Stimulated activated CD4-positive, alpha-beta T cell treated with anti-CD3 and anti-CD28 coated beads, Interleukin-15, amount 100 ng/mL, for 24 hours (primary cell): ENCODE measurements at regions not wholly inside any gene's neighbourhood (a gene's known extent, or its start where the extent isn't known, plus 50 kb on each side); places are given as distances from the start of the nearest gene placed in this dataset.
"Not testable (repeated sequence)": the region's sequence is repeated elsewhere in the genome, so short reads cannot be mapped to it uniquely, and the experiment has no call there.

ENCODE experiments used
- DNase-seq: peaks from one replicate; pipeline ENCODE4 v3.0.0-alpha.2; 2020

DNA sequence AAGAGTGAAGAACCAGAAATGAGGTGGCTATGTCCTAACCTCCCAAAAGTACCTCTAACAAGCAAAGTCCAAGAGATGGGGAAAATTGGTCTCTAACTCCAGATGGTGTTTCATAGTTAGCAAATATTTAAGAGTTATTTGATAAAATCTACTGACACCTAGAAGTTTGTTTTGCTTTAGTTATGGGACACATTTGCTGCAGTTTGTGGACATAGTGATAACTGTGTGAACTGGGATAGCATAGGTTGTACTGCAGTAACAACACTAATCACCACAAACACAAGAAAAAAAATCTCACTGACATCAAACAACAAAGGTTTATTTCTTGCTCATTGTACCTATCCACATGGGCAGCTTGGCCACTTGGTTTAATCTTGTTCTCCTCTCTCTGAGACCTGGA is 965.0 kb upstream of the SPRY2 start:
- DNase-seq, result no peak

DNA sequence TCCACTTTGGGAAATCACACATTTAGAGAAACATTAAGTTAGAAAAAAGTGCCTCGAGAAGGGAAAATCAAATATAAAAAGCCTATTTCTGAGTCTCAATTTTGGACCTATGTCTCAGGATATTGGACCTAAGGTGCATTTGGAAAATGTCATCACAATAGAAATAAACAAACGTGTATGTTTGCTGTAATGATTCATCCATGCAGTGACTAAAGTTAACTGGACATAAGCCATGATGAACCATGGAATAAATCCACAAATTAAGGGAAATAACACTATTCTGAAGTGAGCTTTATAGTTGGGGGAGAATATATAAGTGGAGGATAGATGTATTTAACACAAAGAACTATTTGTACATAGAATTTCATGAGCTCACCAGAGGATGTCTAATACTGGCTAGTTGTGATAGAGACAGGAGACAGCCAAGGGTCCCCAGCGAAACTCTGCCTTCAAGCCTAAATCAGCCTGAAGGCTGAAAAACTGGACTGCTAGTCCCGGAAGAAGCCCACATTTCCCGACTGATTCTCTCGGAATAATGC is 963.3 kb upstream of the SPRY2 start:
- no peak for DNase-seq

DNA sequence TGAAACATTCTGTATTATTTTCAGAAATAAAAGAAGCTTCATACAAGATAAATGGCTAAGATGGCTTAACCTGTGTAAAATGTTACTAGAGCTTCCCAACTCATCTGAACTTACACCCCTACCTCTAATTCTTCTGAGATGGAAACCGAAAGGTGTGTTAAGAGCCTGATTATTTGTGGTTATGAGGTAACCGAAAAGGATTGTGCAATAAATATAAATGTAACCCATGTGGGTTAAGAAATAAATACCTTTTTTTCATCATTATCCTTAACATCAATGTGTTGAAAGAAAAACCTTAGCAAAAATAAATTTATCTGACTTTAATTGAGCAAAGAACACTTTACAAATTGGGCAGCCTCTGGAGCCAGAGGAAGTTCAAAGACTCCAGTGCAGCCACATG is 961.8 kb upstream of the SPRY2 start:
- no peak for DNase-seq

DNA sequence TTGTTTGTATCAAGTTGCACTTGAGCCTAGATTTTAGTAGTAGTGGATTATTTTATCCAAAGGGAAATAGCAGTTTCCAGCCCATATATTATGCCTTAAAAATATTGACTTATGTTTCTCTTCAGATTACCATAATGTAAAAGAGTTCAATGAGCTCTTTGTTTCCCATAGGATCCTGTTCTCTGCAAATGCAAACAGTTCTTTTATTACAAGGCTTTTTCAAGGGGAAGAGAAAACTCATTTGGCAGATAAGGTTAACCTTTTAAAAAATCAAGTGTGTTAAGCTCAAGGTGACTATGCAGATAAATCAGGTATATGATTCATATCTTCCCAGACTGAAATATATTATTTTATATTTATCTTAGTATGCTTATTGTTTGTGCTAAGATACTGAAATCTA is 961.2 kb upstream of the SPRY2 start:
- no peak for DNase-seq

DNA sequence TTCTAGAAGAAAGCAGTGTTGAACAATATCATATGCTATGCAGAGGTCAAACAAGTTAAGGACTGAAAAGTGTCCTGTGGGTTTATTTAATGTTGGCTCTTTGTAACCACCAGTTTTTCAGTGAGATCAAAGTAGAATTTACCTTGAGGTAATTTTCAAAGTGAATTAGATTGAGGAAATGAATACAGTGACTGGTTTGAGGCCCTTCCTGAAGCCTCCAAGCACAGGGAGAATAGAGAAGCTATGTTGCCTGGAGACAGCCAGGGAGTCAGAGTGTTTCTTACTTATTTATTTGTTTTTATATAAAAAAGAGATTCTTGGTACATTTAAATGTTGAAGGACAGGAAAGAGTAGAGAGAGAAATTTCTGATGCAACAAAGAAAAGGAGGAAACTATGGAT is 954.3 kb upstream of the SPRY2 start:
- DNase-seq, result no peak

DNA sequence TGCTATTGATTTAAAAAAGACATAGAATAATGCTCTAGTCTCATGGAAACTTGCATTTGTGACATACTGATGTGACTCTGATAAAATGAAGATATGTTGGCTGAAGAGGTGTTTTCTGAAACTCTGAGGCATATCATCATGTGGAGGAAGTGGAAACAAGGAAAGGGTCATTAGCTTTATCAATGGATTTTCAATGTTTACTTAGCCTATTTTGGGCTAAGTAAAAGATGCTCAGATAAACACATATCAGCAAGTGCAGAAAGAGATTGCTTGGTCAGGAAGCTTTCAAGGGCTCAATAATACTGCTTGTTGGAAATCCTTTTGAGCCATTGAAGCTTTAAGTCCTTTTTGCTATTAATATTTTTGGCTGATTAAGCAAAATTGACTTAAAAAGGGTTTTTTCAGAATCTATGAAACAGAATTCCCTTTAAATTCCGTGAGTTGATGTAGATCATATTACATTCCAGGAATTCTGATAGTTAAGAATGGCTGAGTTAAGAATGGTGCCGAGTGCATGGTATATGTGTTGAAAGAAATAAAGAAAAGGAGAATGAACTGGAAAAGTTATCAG is 952.8 kb upstream of the SPRY2 start:
- DNase-seq, result no peak

DNA sequence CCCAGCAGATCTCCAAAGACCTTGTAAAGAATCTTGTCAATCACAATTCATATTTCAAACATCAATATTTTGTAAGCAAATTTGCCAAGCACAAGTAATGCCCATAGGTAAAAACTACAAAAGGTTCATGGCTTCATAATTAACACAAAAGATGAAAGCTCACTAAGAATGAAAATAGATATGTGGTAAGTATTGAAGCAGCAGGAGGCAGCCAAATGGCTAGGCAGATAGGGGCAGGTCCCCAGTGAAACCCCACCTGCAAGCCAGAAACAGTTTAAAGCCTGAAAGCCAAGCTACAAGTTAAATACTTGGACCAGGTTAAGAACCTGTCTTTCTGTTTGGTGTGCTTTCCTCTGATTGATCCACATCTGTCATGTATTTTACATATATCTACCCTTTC is 942.6 kb upstream of the SPRY2 start:
- DNase-seq, result no peak

DNA sequence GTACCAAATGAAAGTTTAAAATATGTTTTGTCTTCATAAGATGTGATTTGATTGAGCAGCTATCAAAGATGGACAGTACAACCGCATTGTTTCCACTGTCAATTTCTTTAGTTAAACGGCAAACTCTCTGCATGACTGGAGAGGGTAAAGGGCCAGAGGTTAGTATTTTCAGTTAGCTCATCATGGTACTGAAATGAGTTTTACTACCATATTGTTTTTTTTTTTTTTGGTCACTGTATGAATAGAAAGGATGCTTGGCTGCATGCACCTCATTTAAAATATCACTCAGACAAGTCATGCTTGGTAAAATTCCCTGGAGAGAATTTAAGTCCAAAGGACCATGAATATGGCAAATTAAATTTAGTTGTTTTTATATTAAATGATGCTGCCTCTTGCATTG is 942.1 kb upstream of the SPRY2 start:
- DNase-seq, result no peak

DNA sequence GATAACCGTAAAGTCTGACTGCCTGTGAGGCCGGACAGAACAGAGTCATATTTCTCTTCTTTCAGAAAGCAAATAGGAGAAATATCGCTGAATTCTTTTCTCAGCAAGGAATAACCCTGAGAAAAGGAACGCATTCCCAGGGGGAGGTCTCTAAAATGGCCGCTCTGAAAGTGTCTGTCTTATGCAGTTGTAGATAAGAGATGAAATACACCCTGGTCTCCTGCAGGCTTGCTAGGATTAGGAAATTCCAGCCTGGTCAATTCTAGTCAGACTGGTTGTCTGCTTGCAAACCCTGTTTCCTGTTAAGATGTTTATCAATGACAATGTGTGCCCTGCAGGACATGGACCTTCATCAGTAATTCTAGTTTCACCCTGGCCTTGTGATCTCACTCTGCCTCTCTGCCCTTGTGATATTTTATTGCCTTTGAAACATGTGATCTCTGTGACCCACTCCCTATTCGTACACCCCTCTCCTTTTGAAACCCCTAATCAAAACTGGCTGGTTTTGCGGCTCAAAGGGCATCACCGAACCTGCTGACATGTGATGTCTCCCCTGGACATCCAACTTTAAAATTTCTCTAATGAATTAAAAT is 934.8 kb upstream of the SPRY2 start:
- no peak for DNase-seq

DNA sequence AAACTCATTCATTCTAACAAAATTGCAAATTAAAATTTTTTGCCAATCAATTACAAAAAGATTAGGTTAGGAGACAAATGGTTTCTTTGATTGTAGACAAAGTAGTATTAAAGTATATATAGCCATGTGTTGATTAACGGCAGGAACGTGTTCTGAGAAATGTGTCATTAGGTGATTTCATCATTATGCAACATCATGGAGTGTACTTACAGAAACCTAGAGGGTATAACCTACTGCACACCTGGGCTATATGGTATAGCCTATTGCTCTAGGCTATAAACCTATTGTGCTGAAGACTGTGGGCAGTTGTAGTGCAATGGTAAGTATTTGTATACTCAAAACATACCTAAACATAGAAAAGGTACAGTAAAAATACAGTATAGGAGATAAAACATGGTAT is 906.8 kb upstream of the SPRY2 start:
- no peak for DNase-seq

DNA sequence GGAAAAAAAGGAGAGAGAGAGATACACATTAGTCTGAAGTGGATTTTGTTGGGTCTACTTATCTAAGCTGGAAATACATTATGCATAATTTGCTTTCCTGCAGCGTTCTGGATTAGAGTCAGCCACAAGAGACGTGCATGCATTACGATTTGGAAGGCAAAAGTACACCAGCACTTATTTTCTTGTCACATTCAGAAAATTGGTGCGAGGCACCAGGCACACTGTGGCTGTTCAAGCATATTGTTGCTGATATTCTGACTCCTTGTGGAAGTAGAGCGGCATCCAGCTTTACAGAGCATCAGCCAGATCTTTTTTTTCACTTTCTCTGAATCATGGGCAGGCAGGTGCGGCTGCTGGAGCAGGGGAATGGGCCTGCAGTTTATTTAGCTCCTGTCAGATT is 905.6 kb upstream of the SPRY2 start:
- no peak for DNase-seq

DNA sequence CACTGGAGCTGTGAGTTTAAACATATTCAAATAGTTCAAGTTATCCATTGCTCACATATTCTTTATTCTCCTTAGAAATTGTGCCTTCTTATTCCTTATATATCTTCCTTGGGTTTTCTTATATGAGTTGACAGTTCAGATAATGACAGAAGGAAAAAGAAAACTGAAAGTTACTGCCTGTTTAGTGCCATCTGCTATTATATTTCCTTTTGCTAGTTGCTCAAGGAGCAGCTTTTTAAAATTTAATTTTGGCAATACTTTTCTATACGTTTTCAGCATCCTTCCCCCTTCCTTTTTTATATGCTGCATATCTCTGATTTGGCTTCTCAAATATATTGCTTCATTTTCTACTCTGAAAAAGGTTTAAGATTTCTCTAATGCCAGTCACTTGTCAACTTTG is 903.1 kb upstream of the SPRY2 start:
- DNase-seq, result no peak

DNA sequence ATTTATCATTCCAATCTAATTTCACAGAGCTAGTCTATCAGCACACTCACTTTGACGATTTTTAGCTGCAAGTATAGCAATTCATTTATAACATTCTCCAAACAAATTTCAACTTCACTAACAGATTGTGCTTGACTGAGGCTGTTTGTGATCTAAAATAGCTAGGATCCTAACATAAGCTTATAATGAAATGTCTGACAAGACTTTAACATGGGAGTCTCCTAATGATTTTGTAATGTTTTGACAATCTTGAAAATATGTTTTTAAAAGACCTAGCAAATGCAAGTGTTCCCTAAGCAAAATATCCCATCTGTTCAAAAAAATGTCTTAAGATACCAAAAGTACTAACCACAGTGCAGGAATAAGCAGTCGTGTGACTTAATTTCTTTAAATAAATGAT is 889.5 kb upstream of the SPRY2 start:
- DNase-seq, result no peak

DNA sequence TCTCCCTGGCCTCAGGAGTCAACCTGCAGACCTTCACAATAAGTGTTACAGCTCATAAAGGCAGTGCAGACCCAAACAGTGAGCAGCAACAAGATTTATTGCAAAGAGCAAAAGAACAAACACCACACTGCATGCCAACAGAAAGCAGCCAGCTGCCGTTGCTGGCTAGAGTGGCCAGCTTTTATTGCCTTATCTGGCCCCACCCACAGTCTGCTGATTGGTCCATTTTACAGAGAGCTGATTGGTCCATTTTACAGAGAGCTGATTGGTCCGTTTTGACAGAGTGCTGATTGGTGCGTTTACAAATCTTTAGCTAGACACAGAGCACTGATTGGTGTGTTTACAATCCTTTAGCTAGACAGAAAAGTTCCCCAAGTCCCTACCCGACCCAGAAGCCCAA is 885.9 kb upstream of the SPRY2 start:
- DNase-seq, result not testable (repeated sequence)

DNA sequence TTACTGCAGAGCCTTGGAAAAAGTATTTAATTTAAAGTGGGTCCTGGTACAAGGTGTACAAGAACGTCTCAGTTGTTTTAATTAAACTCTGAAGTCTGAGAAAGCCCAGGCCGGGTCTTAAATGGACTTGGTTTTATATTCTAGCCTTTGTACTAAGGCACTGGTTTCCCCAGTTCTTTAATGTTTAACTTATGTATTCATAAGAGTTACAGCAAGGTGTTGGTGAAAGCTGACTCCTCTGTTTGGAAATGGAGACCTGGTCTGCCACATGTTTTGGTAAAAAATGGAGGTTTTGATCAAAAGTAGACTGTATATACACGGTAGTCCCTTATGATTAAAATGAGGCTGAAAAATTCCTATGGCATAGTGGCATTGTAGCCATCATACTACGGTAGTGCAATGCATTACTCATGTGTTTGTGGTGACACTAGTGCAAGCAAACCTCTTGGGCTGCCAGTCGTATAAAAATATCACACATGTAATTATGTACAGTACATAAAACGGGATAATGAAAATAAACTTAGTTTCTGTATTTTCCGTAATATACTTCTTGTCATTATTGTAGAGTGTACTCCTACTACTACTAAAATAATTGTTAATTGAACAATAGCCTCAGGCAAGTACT is 883.4 kb upstream of the SPRY2 start:
- no peak for DNase-seq

DNA sequence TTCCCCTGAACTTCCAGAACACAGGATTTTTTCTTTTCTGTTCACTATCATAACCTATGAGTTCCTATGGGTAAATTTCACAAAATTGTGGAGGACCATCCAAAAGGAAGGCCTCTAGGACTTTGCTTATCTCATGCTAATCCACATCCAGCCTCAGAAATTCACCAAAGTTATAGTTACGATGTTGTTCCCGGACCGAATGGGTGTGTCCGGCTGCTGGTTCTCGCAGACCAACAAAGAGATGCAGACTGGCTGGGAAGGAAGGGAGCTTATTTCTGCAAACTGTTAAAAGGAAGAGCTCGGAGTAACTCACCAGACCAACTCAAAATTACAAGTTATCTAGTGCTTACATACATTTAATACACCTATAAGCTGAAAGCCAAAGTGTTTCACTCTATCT is 882.9 kb upstream of the SPRY2 start:
- DNase-seq, result no peak

DNA sequence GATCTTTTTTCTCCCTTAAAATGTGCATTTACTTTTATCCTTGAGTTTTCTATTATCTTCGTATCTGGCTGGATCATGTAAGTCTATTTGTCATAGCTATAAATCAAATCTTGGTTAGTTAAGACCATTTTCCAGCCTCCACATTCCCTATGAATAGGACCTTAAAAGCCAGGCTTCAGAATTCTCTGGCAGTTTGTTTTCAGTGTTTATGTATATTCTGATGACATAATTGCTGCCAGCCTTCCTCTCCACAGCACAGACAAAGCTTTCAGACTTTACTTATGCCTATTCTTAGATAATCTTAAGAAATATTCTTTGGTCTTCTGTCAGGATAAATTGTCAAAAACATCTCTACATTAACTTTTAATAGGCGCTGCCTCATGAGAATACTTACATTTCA is 870.8 kb upstream of the SPRY2 start:
- DNase-seq, result no peak

DNA sequence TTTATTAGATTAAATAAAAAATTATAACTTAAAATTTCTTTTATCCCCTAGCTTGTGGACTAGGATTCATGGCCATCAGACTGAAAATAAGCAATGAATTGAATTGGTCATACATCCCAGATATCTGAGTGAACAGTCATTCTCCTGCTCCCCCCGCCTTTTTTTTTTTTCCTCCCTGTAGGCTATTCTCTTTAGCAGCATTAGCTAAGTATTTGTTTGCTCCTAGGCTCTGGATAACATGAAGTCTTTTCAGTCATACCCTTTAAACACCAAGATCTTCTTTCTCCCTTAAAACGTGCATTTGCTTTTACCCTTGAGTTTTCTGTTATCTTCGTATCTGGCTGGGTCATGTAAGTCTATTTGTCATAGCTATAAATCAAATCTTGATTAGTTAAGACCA is 866.7 kb upstream of the SPRY2 start:
- DNase-seq, result no peak

DNA sequence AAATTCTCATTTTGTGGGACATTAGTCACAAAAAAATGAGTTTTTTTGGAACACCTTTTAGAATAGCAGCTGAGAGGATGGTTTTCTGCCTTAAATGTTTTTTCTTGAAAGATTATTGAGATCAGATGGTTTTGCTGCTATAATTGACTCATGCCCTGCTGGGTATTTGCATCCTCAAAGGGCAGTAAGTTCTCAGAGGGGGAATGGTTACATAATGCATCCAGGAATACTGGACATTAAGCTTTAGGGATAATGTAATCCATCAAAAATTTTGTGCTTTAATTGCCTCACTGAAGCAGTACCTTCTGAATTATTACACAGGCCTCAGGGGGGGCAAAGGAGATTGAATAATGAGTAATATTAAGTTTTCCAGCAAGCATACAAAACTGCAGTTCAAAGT is 866.3 kb upstream of the SPRY2 start:
- no peak for DNase-seq

DNA sequence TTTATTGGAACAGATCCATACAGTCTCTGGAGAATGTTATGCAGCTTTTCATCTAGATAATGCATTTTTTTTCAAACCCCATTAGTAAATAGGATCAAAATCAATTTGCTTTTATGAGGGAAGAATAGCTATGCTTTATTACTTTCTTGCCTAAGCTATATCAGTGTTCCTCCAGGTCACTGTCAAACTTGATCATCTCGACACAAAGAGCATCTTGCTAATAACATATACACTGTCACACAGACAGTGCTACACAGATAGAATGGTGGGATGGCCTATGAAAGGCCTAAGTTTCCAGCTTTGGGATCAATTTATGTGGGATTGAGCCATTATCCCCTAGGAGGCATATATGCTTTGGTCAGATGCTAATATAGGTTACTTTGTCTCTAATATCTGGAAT is 862.9 kb upstream of the SPRY2 start:
- DNase-seq, result no peak

DNA sequence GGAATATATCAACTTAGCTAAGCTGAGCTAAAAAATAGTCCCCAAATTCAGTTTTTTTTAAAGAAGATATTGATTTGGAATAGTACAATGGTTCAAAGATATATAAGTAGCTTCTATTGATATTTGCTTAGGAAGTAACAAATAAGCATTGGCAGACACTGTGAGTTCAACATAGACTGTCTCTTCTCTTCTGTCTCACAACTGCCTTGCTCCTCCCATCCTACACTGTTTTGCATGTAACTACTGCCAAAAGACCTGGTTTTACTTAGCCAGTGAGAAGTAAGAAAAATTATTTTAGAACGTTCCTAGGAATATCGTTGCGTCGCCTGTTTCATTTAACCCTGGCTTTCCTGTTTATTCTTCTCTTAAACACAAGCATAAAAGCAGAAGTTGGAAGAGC is 859.0 kb upstream of the SPRY2 start:
- no peak for DNase-seq

DNA sequence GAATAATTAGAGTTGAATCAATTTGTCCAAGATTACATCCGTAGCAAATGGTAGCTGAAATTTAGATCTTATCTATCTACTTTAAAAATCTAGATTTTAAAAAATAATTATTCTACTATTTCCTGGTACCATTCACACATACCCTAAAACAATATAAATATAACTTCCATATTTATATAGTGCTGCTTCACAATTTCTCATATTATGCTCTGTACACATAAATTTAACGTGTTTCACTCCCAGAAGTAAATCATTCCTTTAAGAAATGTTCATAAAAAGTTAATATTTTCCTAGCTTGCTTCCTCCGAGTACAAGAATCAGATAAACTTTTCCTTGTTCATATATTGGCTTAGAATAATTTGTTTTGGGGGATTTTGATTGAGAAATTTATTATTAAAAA is 857.0 kb upstream of the SPRY2 start:
- DNase-seq, result no peak

DNA sequence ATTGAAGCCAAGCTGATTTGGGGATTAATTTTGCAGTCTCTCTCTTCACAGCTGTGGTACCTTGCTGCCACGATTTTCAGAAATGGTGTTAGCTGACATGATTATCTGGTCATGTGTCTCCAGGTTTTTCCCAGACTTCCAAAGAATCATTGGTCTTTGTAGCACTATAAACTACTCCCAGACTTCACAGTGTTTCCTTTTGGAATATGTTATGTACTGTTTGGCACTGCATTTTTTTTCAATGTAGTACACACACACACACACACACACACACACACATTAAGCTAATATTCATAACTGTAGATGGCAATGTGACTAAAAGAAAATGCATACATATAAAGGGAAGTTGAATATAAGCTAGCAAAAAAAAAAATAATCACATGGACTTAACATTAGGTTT is 856.6 kb upstream of the SPRY2 start:
- DNase-seq, result no peak

DNA sequence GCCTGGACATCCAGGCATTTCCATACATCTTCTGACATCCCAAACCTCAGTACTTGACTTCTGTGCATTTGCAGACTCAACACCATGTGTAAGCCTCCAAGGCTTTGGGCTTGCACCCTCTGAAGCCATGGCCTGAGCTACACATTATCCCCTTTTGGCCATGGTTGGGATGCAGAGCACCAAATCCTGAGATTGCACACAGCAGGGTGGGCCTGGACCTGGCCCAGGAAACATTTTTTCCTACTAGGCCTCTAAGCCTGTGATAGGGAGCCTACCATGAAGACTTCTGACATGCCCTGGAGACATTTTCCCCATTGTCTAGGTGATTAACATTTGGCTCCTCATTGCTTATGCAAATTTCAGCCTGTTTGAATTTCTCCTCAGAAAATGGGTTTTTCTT is 853.4 kb upstream of the SPRY2 start:
- no peak for DNase-seq
